ENCODE measurements at regions not wholly inside any gene's neighbourhood (a gene's known extent, or its start where the extent isn't known, plus 50 kb on each side); places are given as distances from the start of the nearest gene placed in this dataset.

DNA sequence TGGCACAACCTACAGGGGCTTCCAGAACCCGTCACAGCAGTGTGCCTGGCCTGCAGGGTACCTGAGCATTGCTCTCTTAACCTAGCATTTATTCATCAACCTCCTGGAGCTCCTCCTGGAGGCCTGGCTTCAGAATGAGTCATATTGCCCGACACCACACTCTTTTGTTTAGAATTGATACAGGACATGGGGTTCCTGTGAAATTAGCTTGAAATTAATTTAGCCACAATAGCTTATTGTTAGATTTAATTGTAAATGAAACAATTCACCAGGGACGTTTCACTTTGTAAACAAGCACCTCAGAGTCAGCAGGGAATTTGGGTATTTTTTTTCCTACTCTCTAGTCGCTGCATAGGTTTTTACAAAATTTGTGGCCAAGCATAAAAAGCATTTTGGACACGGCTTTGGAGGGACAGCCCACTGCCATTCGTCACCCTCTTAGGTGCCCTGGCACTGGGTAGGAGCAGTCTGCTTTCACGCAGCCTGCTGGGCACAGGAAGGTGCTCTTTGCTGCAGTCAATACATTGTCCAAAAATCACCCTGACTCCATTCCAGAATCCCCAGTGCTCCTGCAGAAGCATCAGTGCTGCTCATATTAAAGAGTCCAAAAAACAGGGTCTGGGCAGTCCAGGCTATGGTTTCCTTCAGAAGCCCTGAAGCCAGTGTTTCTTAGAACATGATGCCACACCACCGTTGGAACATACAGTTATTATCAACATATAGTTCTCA, 60.8 kb upstream of the MEF2A start:
- in situ Hi-C loops (cut with HindIII; ENCODE audit: low sequenced_read_pairs), result no loop called here
- peak; percentile 29 for TF ChIP-seq CTCF (IDR thresholded peaks at IDR 0.05; ENCODE audit: low read depth, low read length)
- peak; percentile 44 for DNase-seq (ENCODE audit: low read depth, low spot score)
- H3K4me3 ChIP-seq (ENCODE audit: low read depth, low read length), result no peak overlapping the region

DNA sequence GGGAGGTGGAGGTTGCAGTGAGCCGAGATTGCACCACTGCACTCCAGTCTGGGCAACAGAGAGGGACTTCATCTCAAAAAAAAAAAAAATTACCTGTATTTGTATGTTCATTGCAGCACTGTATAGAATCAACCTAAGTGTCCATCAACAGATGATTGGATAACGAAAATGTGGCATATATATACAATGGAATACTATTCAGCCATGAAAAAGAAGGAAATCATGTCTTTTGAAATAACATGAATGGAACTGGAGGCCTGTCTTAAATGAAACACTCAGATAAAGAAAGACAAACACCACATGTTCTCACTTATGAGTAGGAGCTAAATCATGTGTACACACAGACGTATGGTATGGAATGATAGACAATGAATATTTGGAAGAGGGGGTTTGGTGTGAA, 59.4 kb upstream of the MEF2A start:
- DNase-seq (ENCODE audit: low read depth, low spot score), result no peak
- TF ChIP-seq CTCF (IDR thresholded peaks at IDR 0.05; ENCODE audit: low read depth, low read length), result no peak
- in situ Hi-C loops (cut with HindIII; ENCODE audit: low sequenced_read_pairs), result no loop called here
- no peak overlapping the region for H3K4me3 ChIP-seq (ENCODE audit: low read depth, low read length)

GRCh38 chr15:99507016-99507503, 58.7 kb upstream of the MEF2A start:
- no peak overlapping the region for H3K4me3 ChIP-seq (ENCODE audit: low read depth, low read length)
- DNase-seq (ENCODE audit: low read depth, low spot score), result no peak
- in situ Hi-C loops (cut with HindIII; ENCODE audit: low sequenced_read_pairs), result no loop called here
- no peak for TF ChIP-seq CTCF (IDR thresholded peaks at IDR 0.05; ENCODE audit: low read depth, low read length)

DNA sequence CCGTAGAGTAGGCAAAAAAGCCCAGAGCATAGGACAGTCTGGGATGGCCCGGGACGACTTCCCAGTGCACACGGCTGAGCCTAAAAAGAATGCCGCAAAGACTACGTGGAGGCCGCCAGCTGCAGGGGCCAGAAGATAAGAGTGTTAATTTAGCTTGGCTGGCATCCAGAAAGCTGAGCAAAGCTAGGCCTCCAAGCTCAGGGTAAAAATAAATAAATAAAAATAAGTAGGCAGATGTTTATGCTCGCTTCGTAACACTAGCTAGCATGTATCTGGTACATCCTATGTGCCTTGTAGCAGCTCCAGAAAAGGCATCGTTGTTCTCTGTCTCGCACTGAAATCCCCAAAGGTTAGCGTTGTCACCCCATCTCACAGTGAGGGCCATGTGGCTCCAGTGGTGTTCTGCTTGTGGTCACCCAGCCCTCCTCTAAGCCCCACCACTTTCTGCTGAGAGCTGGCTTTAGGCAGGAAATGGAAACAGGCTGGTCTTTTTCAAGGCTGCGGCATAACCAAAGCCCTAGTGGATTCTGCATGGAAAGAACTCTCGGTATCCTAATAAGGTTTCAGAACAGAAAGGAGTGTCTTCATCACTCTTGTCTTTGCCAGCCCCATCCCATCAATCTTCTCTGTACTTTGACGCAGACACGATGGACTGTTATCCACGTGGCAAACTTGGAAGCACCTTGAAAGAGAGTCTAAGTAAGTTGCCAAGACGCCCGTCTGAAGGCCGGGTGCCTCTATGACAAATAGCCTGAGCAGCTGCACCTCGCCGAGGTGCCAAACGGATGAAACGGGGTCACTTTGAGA, 58.1 kb upstream of the MEF2A start:
- no peak for TF ChIP-seq CTCF (IDR thresholded peaks at IDR 0.05; ENCODE audit: low read depth, low read length)
- in situ Hi-C loops (cut with HindIII; ENCODE audit: low sequenced_read_pairs), result no loop called here
- DNase-seq (ENCODE audit: low read depth, low spot score), result peak; percentile 62
- H3K4me3 ChIP-seq (ENCODE audit: low read depth, low read length), result no peak overlapping the region

GRCh38 chr15:99508311-99508645, 57.5 kb upstream of the MEF2A start:
- no peak for TF ChIP-seq CTCF (IDR thresholded peaks at IDR 0.05; ENCODE audit: low read depth, low read length)
- H3K4me3 ChIP-seq (ENCODE audit: low read depth, low read length), result no peak overlapping the region
- no peak for DNase-seq (ENCODE audit: low read depth, low spot score)
- in situ Hi-C loops (cut with HindIII; ENCODE audit: low sequenced_read_pairs), result no loop called here

- no peak for TF ChIP-seq CTCF (IDR thresholded peaks at IDR 0.05; ENCODE audit: low read depth, low read length)
- no peak for DNase-seq (ENCODE audit: low read depth, low spot score)
- H3K4me3 ChIP-seq (ENCODE audit: low read depth, low read length), result no peak overlapping the region
- in situ Hi-C loops (cut with HindIII; ENCODE audit: low sequenced_read_pairs), result no loop called here
Observed at GRCh38 chr15:99508852-99509251, 56.9 kb upstream of the MEF2A start.

Measured in astrocyte of the spinal cord (primary cell).